MCF 10A (cell line): ENCODE measurements at regions not wholly inside any gene's neighbourhood (a gene's known extent, or its start where the extent isn't known, plus 50 kb on each side); places are given as distances from the start of the nearest gene placed in this dataset.

Experiments used
- BruUV-seq: library from RNA; stranded (reverse); fragments of 400-500 nt; replicated peaks from 2 replicates; lab custom pipeline; 2021; lab: Mats Ljungman, UMichigan
- CTCF ChIA-PET: fragments of 300-600 bp; sonication (Branson Sonifier 250); formaldehyde crosslinking; extraction: SDS; loops from one replicate; lab custom pipeline; 2021; ENCODE audit warnings: antibody characterized with exemption, inconsistent platforms; lab: Yijun Ruan, JAX
- POLR2A ChIA-PET: fragments of 300-600, 350-650 bp; sonication (Branson Sonifier 250); formaldehyde crosslinking; extraction: SDS; loops from one replicate; lab custom pipeline; 2020; ENCODE audit warnings: antibody characterized with exemption, inconsistent platforms; lab: Yijun Ruan, JAX
- DNase-seq: peaks from one replicate; pipeline ENCODE4 v3.0.0-alpha.2; 2018; ENCODE audit not compliant: unreplicated experiment
- H3K27ac Mint-ChIP-seq: one replicate; pipeline ENCODE4 v1.8.0; 2022; ENCODE audit warnings: mild to moderate bottlenecking, low read depth, mixed read lengths; ENCODE audit not compliant: unreplicated experiment
- H3K27me3 Mint-ChIP-seq: one replicate; pipeline ENCODE4 v1.8.0; 2022; ENCODE audit warnings: mixed read lengths; ENCODE audit not compliant: insufficient read depth, unreplicated experiment
- H3K36me3 Mint-ChIP-seq: one replicate; pipeline ENCODE4 v1.8.0; 2022; ENCODE audit warnings: mild to moderate bottlenecking, moderate library complexity, mixed read lengths; ENCODE audit not compliant: insufficient read depth, unreplicated experiment
- H3K4me1 Mint-ChIP-seq: one replicate; pipeline ENCODE4 v1.8.0; 2022; ENCODE audit warnings: mixed read lengths; ENCODE audit not compliant: insufficient read depth, unreplicated experiment
- H3K4me3 Mint-ChIP-seq: one replicate; pipeline ENCODE4 v1.8.0; 2022; ENCODE audit warnings: mild to moderate bottlenecking, moderate library complexity, mixed read lengths; ENCODE audit not compliant: unreplicated experiment
- H3K9me3 Mint-ChIP-seq: one replicate; pipeline ENCODE4 v1.8.0; 2022; ENCODE audit warnings: mixed read lengths; ENCODE audit not compliant: unreplicated experiment
- intact Hi-C: fragments of 100-400 bp; cut with micrococcal nuclease; formaldehyde crosslinking; loops from 2 replicates; pipeline ENCODE4 v1.14.1; 2022
- TF ChIP-seq, protein P1 (sequence below): fragments of 200-600 bp; IDR thresholded peaks from one replicate; pipeline ENCODE4 v1.8.0; 2022; ENCODE audit warnings: antibody characterized with exemption, mild to moderate bottlenecking; ENCODE audit not compliant: unreplicated experiment

DNA sequence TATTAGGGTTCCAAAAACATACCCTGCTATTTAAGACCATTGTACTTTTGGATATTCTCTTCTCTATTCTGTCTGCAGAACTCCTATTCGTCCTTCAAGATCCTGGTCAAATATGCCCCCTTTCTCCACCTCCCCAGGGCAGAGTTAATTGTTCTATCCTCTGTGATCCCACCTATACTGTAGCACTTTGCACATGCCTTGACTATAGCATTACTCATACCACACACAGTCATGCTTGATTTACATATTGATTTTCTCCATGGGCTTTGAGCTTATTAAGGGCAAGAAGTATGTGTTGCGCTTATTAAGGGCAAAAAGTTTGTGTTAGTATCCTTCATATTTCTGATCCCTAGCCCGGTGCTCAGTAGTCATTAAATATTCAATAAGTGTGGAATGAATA is 263.7 kb upstream of the CADM1 start:
- peaks cover 6% of the 10 kb centered on the region for H3K36me3 Mint-ChIP-seq
- H3K27me3 Mint-ChIP-seq = no peaks in the 10 kb centered on the region
- ChIA-PET POLR2A (no interaction called here), CTCF (no interaction called here)
- peaks cover 19% of the 10 kb centered on the region for H3K9me3 Mint-ChIP-seq
- H3K4me1 Mint-ChIP-seq = peaks cover 5% of the 10 kb centered on the region
- H3K27ac Mint-ChIP-seq = no peak overlapping the region
- no peak overlapping the region for H3K4me3 Mint-ChIP-seq
- intact Hi-C loops = no loop called here
- DNase-seq = no peak
- TF ChIP-seq, protein P1, sequence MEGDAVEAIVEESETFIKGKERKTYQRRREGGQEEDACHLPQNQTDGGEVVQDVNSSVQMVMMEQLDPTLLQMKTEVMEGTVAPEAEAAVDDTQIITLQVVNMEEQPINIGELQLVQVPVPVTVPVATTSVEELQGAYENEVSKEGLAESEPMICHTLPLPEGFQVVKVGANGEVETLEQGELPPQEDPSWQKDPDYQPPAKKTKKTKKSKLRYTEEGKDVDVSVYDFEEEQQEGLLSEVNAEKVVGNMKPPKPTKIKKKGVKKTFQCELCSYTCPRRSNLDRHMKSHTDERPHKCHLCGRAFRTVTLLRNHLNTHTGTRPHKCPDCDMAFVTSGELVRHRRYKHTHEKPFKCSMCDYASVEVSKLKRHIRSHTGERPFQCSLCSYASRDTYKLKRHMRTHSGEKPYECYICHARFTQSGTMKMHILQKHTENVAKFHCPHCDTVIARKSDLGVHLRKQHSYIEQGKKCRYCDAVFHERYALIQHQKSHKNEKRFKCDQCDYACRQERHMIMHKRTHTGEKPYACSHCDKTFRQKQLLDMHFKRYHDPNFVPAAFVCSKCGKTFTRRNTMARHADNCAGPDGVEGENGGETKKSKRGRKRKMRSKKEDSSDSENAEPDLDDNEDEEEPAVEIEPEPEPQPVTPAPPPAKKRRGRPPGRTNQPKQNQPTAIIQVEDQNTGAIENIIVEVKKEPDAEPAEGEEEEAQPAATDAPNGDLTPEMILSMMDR = no peak
- BruUV-seq = no TSS peak

DNA sequence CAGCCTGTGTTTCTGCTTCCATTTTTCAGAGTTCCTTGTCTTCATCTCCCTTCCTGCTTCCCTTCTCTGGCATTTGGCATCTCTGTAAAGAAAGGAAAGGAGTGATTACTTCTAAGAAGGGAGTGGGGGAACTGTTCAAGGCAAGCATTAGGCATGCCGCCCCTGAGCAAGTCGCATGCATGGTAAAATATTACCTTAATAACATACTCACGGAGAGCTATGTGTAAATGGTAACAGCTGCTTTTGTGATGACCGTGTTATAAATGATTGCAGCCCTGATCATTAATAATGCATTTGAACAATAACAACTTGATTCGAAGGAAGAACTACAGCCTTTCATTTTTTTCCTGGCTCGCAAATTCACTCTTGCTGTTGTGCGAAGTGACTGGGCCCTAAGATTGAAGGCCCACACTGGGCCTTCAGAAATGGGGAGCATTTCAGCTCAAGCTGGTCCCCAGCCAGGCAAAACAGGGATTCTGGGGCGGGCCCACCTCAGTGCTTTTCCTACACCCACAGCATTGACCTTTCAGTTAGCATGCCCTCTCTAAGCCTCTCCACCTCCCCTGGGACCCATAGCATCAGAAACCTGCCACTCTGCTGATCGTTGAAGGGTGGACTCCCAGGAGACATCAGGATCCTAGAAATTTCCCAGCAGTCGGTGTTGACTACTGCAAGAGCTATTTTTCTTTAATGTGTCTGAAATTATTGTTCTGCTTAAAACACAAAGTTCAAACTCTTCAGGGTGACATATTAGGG is 263.0 kb upstream of the CADM1 start:
- no peak overlapping the region for H3K4me3 Mint-ChIP-seq
- H3K27me3 Mint-ChIP-seq = no peaks in the 10 kb centered on the region
- DNase-seq = no peak
- POLR2A ChIA-PET = no interaction called here
- no TSS peak for BruUV-seq
- intact Hi-C loops = no loop called here
- peaks cover 19% of the 10 kb centered on the region for H3K9me3 Mint-ChIP-seq
- H3K36me3 Mint-ChIP-seq = peaks cover 6% of the 10 kb centered on the region
- no peak overlapping the region for H3K27ac Mint-ChIP-seq
- peaks cover 5% of the 10 kb centered on the region for H3K4me1 Mint-ChIP-seq
- CTCF ChIA-PET = interaction anchor here (0.7 kb wide), 1 partner anchor 425 kb away, joined by 3 read pairs; no protein-coding TSS in a partner anchor
- TF ChIP-seq, protein P1 = no peak

DNA sequence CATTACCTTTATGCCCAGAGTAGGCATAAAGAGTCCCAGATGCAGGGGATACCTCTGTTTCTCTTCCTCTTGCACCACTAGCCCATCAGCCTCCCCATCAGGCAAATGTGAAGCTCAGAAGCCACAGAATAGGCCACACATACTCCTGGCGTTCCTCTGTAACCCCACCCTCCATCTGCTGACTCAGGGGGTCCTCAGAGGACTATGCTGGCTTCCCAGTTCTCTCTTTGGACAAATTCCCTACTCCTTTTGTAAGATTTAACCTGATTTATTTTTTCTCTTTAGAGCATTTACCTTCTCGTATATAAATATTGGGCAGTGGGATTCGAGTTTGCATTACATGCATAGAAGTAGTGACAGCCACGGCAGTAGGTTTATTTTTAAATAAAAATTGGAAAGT is 262.3 kb upstream of the CADM1 start:
- Mint-ChIP-seq H3K27ac (no peak overlapping the region), H3K4me3 (no peak overlapping the region), H3K4me1 (peaks cover 5% of the 10 kb centered on the region), H3K9me3 (peaks cover 18% of the 10 kb centered on the region), H3K36me3 (peaks cover 6% of the 10 kb centered on the region), H3K27me3 (no peaks in the 10 kb centered on the region)
- ChIA-PET POLR2A (no interaction called here), CTCF (interaction anchor here (0.7 kb wide), 1 partner anchor 425 kb away, joined by 3 read pairs; no protein-coding TSS in a partner anchor)
- intact Hi-C loops = no loop called here
- TF ChIP-seq, protein P1 = no peak
- no TSS peak for BruUV-seq
- DNase-seq = no peak

DNA sequence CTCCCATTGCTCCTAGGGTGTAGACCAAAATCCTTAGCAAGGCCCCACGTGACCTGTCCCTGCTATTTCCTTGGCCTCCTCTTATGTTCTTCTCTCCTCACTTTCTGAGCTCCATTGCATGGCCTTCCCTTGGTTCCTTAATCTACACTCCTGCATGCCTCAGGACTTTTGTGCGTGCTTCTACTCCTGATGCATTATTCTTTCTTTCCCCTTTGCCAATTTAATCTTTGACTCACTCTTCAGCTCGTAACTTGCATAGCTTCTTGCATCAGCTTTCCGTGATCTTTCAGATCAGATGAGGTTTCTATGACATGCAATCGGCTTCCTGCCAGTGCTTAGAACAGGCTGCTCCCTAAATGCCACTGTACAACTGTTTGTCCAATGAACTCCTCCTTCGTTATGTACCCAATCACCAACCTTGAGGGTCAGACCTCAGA is 261.6 kb upstream of the CADM1 start:
- no peaks in the 10 kb centered on the region for H3K27me3 Mint-ChIP-seq
- intact Hi-C loops = no loop called here
- H3K36me3 Mint-ChIP-seq = peaks cover 6% of the 10 kb centered on the region
- peaks cover 5% of the 10 kb centered on the region for H3K4me1 Mint-ChIP-seq
- no peak for DNase-seq
- POLR2A ChIA-PET = no interaction called here
- CTCF ChIA-PET = interaction anchor here (0.6 to 0.7 kb wide), 2 partner anchors 236 to 432 kb away, joined by 3 read pairs; no protein-coding TSS in a partner anchor
- peaks cover 11% of the 10 kb centered on the region for H3K9me3 Mint-ChIP-seq
- no TSS peak for BruUV-seq
- H3K27ac Mint-ChIP-seq = no peak overlapping the region
- TF ChIP-seq, protein P1 = no peak
- H3K4me3 Mint-ChIP-seq = no peak overlapping the region
